Osteoblast (primary cell): ENCODE measurements at regions not wholly inside any gene's neighbourhood (a gene's known extent, or its start where the extent isn't known, plus 50 kb on each side); places are given as distances from the start of the nearest gene placed in this dataset.

Experiments
- DNase-seq: peaks from one replicate; pipeline ENCODE4 v3.0.0; 2011; ENCODE audit warnings: low spot score, mixed read lengths; ENCODE audit not compliant: insufficient read length; ENCODE audit errors: missing footprints
- H2AFZ ChIP-seq: 2 replicates; pipeline ENCODE4 v1.6.0; 2011; ENCODE audit warnings: mild to moderate bottlenecking, low read length
- H3K27ac ChIP-seq: 2 replicates; pipeline ENCODE4 v1.5.1; 2011; ENCODE audit warnings: mild to moderate bottlenecking, low read depth, low read length, moderate library complexity
- H3K27me3 ChIP-seq: 2 replicates; pipeline ENCODE4 v1.6.0; 2012; ENCODE audit warnings: mild to moderate bottlenecking, control low read depth, inconsistent platforms, low read length, moderate library complexity; ENCODE audit not compliant: insufficient read depth
- H3K36me3 ChIP-seq: 2 replicates; pipeline ENCODE4 v1.5.1; 2011; ENCODE audit warnings: mild to moderate bottlenecking, low read length, control low read depth, moderate library complexity; ENCODE audit not compliant: insufficient read depth
- H3K4me1 ChIP-seq: 2 replicates; pipeline ENCODE4 v1.5.1; 2011; ENCODE audit warnings: mild to moderate bottlenecking, low read length, control low read depth, moderate library complexity; ENCODE audit not compliant: insufficient read depth
- H3K4me2 ChIP-seq: 2 replicates; pipeline ENCODE4 v1.6.0; 2011; ENCODE audit warnings: mild to moderate bottlenecking, low read length; ENCODE audit not compliant: insufficient read depth
- H3K4me3 ChIP-seq: fragments of 200-600 bp; sonication (generic); 3 replicates; pipeline ENCODE4 v1.5.1; 2012; ENCODE audit warnings: mild to moderate bottlenecking, low read length, inconsistent platforms; ENCODE audit not compliant: insufficient read depth
- H3K79me2 ChIP-seq: 2 replicates; pipeline ENCODE4 v1.6.0; 2012; ENCODE audit warnings: mild to moderate bottlenecking, low read length, control low read depth, inconsistent platforms; ENCODE audit not compliant: insufficient read depth
- H3K9me3 ChIP-seq: 2 replicates; pipeline ENCODE4 v1.5.1; 2011; ENCODE audit warnings: low read depth, low read length, control low read depth
- H4K20me1 ChIP-seq: 2 replicates; pipeline ENCODE4 v1.6.0; 2012; ENCODE audit warnings: mild to moderate bottlenecking, low read length, control low read depth; ENCODE audit not compliant: insufficient read depth
- TF ChIP-seq, protein P1 (sequence below): IDR thresholded peaks from 2 replicates; pipeline ENCODE4 v1.5.1; 2011; ENCODE audit warnings: mild to moderate bottlenecking, low read depth, low read length, moderate library complexity; ENCODE audit errors: extremely low read depth

DNA sequence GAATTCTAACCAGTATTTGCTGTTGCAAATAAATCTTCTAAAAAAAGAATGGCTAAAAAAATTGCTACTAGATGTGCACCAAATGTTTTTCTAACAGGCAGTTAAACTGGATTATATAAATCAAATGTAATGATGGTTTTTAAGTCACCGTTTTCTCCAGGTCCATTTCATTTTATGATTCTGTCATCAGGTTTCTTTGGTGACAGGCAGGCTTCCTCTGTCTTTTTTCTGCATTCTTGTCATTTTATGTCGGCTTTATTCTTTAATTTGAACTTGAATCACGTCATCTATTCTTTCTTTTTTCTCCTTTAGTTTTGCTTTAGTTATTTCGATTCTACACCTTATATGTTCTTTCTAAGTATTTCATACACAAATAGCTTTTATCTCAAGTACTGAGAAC lies 212.5 kb downstream of the SOCS6 start:
- Histone ChIP-seq H3K27me3 (no peaks in the 10 kb centered on the region), H3K4me3 (no peak overlapping the region), H4K20me1 (no peaks in the 10 kb centered on the region), H3K9me3 (no peaks in the 10 kb centered on the region), H3K79me2 (no peaks in the 10 kb centered on the region), H3K4me1 (no peaks in the 10 kb centered on the region), H3K4me2 (no peak overlapping the region), H2AFZ (no peak overlapping the region), H3K27ac (no peak overlapping the region), H3K36me3 (no peaks in the 10 kb centered on the region)
- TF ChIP-seq, protein P1, sequence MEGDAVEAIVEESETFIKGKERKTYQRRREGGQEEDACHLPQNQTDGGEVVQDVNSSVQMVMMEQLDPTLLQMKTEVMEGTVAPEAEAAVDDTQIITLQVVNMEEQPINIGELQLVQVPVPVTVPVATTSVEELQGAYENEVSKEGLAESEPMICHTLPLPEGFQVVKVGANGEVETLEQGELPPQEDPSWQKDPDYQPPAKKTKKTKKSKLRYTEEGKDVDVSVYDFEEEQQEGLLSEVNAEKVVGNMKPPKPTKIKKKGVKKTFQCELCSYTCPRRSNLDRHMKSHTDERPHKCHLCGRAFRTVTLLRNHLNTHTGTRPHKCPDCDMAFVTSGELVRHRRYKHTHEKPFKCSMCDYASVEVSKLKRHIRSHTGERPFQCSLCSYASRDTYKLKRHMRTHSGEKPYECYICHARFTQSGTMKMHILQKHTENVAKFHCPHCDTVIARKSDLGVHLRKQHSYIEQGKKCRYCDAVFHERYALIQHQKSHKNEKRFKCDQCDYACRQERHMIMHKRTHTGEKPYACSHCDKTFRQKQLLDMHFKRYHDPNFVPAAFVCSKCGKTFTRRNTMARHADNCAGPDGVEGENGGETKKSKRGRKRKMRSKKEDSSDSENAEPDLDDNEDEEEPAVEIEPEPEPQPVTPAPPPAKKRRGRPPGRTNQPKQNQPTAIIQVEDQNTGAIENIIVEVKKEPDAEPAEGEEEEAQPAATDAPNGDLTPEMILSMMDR = no peak
- DNase-seq = no peak

DNA sequence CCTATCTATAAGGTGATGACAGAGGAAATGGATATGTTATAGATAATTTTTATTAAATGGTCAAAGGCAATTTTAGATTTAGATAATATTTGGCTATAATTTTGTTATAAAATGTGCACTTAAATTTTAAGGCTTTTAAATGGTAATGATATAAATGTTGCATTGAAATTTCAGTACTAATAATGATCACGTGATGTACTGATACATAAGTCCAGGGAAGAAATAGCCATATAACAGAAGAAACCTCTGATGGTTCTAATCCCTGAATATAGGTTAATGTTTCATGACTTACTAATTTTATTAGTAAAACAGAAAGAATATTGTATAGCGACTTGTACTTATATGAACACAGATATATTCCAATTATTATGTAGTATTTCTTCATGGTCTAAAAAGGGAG lies 211.9 kb downstream of the SOCS6 start:
- Histone ChIP-seq H3K36me3 (no peaks in the 10 kb centered on the region), H3K9me3 (no peaks in the 10 kb centered on the region), H3K4me1 (no peaks in the 10 kb centered on the region), H3K4me2 (no peak overlapping the region), H3K79me2 (no peaks in the 10 kb centered on the region), H2AFZ (no peak overlapping the region), H4K20me1 (no peaks in the 10 kb centered on the region), H3K27me3 (no peaks in the 10 kb centered on the region), H3K27ac (no peak overlapping the region), H3K4me3 (no peak overlapping the region)
- TF ChIP-seq, protein P1 = no peak
- DNase-seq = no peak

DNA sequence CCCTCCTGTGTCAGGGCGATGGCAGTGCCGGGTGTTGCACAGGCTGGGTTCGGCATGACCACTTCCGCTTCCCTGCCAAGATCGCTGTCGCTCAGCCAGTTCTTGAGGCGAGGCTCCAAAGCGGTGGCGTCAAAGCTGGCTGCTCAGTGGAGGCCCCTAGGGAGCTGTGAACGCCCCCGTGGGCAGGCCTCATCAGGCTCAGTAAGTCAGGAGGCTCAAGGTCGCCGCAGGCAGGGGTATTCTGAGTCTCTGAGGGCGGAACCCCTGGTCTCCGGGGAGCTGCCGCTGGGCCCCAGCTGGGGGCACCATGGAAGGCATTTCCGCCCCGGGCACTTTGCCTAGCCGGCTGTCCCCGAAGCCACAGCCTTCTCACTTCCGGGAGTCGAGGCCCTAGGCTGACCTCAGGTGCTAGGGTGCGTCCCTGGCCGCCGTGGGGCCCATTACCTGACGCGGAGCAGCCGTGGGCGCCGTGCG lies 210.4 kb downstream of the SOCS6 start:
- H2AFZ ChIP-seq = no peak overlapping the region
- H4K20me1 ChIP-seq = no peaks in the 10 kb centered on the region
- DNase-seq = no peak
- no peaks in the 10 kb centered on the region for H3K79me2 ChIP-seq
- no peak overlapping the region for H3K27ac ChIP-seq
- no peaks in the 10 kb centered on the region for H3K4me1 ChIP-seq
- no peaks in the 10 kb centered on the region for H3K9me3 ChIP-seq
- TF ChIP-seq, protein P1 = no peak
- H3K4me2 ChIP-seq = no peak overlapping the region
- H3K27me3 ChIP-seq = no peaks in the 10 kb centered on the region
- H3K4me3 ChIP-seq = no peak overlapping the region
- no peaks in the 10 kb centered on the region for H3K36me3 ChIP-seq

DNA sequence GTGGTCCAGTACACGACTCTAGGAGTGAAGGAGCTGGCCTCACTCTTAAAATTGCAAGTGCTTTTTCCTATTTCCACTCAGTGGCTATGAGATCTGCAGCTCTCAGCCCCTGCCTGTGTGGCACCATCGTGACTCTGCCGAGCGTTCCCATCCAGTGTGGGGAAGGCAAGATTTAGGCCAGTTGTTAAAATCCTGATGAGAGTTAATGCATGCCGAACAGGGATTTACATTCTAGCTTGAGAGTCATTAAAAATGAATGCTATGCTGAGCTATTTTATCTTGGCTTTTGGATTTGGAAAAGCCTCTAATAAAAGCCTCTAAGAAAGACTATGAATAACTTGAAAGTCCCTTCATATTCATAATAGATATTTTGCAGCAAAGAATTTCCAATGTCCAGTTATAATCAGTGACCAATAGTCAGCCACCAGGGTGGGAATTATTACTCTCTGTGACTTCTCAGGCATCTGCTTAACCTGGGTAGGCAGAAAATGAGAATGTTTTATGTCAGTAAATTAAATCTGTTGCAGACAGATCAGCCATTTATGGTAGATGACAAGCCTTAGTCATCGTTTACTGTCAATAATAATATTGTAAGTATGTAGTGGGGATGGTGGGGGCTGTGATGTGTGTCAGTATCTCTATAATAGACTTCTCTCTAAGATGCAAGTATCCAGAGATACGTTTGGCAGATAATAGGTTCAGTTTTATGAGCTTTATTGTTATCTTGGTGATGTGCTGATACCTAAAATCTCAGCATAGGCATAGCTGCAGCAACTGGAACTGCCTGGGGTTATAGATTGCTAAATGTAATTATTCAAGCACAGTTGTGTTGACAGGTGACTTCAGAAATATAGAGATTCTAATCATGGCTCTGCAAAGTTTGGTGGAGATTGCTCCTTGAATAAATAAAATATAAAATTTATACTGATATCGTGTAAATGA lies 207.8 kb downstream of the SOCS6 start:
- H3K4me3 ChIP-seq = no peak overlapping the region
- H2AFZ ChIP-seq = no peak overlapping the region
- DNase-seq = peak; percentile 50
- no peaks in the 10 kb centered on the region for H3K36me3 ChIP-seq
- H3K27ac ChIP-seq = no peak overlapping the region
- TF ChIP-seq, protein P1 = no peak
- H3K4me2 ChIP-seq = no peak overlapping the region
- no peaks in the 10 kb centered on the region for H3K27me3 ChIP-seq
- no peaks in the 10 kb centered on the region for H3K4me1 ChIP-seq
- no peaks in the 10 kb centered on the region for H3K79me2 ChIP-seq
- no peaks in the 10 kb centered on the region for H3K9me3 ChIP-seq
- no peaks in the 10 kb centered on the region for H4K20me1 ChIP-seq
